ENCODE measurements at regions not wholly inside any gene's neighbourhood (a gene's known extent, or its start where the extent isn't known, plus 50 kb on each side); places are given as distances from the start of the nearest gene placed in this dataset.

GRCh38 chr2:156672556-156673332, 236.6 kb downstream of the GPD2 start:
- Histone ChIP-seq H3K36me3 (ENCODE audit: low read depth) (no peaks in the 10 kb centered on the region), H3K4me3 (no peak overlapping the region), H3K9me3 (peaks cover 5% of the 10 kb centered on the region), H3K4me1 (ENCODE audit: low read depth) (no peaks in the 10 kb centered on the region)
- ATAC-seq (peak; percentile 87), DNase-seq (no peak)
- TF ChIP-seq, protein P1, sequence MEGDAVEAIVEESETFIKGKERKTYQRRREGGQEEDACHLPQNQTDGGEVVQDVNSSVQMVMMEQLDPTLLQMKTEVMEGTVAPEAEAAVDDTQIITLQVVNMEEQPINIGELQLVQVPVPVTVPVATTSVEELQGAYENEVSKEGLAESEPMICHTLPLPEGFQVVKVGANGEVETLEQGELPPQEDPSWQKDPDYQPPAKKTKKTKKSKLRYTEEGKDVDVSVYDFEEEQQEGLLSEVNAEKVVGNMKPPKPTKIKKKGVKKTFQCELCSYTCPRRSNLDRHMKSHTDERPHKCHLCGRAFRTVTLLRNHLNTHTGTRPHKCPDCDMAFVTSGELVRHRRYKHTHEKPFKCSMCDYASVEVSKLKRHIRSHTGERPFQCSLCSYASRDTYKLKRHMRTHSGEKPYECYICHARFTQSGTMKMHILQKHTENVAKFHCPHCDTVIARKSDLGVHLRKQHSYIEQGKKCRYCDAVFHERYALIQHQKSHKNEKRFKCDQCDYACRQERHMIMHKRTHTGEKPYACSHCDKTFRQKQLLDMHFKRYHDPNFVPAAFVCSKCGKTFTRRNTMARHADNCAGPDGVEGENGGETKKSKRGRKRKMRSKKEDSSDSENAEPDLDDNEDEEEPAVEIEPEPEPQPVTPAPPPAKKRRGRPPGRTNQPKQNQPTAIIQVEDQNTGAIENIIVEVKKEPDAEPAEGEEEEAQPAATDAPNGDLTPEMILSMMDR (IDR thresholded peaks at IDR 0.05): no peak
- intact Hi-C loops (cut with DNase I, micrococcal nuclease): no loop called here

- TF ChIP-seq, protein P1 (IDR thresholded peaks at IDR 0.05): no peak
- H3K36me3 ChIP-seq (ENCODE audit: low read depth): no peaks in the 10 kb centered on the region
- H3K4me3 ChIP-seq: no peak overlapping the region
- peak in 1 of 3 donors; percentile 2 for DNase-seq
- intact Hi-C loops (cut with DNase I, micrococcal nuclease): no loop called here
- peaks cover under 1% of the 10 kb centered on the region for H3K9me3 ChIP-seq
- peak; percentile 78 for ATAC-seq
- H3K4me1 ChIP-seq (ENCODE audit: low read depth): no peaks in the 10 kb centered on the region
Observed at GRCh38 chr2:156673333-156673615, 237.1 kb downstream of the GPD2 start.

- DNase-seq (no peak), ATAC-seq (no peak)
- Histone ChIP-seq H3K9me3 (no peaks in the 10 kb centered on the region), H3K36me3 (ENCODE audit: low read depth) (no peaks in the 10 kb centered on the region), H3K4me3 (no peak overlapping the region), H3K4me1 (ENCODE audit: low read depth) (no peaks in the 10 kb centered on the region)
- intact Hi-C loops (cut with DNase I, micrococcal nuclease): no loop called here
- TF ChIP-seq, protein P1 (IDR thresholded peaks at IDR 0.05): no peak
Observed at GRCh38 chr2:156673981-156674380, 237.8 kb downstream of the GPD2 start.

DNA sequence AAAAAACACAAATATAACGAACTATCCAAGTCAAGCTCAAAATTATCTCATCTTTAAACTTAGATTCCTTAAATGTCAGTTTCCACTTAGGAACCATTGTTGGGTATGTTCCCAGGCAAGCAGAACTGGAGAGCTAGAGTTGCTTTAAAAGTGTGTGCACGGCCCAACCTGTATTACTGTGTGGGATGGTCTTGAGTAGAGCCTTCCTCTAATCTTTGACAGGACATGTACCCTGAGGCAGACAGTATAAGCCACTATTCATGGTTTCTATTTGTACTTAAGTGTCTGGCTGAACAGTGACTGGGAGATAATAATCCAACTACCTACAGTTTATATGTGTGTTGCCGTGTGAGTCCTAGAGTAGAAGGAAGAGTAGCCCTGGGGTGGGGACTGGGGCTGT, 239.7 kb downstream of the GPD2 start:
- DNase-seq (no peak), ATAC-seq (no peak)
- TF ChIP-seq, protein P1 (IDR thresholded peaks at IDR 0.05): no peak
- H3K9me3 ChIP-seq: no peaks in the 10 kb centered on the region
- no peak overlapping the region for H3K4me3 ChIP-seq
- H3K36me3 ChIP-seq (ENCODE audit: low read depth): no peaks in the 10 kb centered on the region
- intact Hi-C loops (cut with DNase I, micrococcal nuclease): no loop called here
- H3K4me1 ChIP-seq (ENCODE audit: low read depth): no peaks in the 10 kb centered on the region

- intact Hi-C loops (cut with DNase I, micrococcal nuclease): no loop called here
- no peak for DNase-seq
- H3K4me1 ChIP-seq (ENCODE audit: low read depth): no peaks in the 10 kb centered on the region
Observed at GRCh38 chr2:156679820-156680219, 243.6 kb downstream of the GPD2 start.

More at GRCh38 chr2:156679820-156680219, 243.6 kb downstream of the GPD2 start:
- TF ChIP-seq, protein P1 (IDR thresholded peaks at IDR 0.05): no peak
- Histone ChIP-seq H3K4me3 (no peak overlapping the region), H3K9me3 (no peaks in the 10 kb centered on the region), H3K36me3 (ENCODE audit: low read depth) (no peaks in the 10 kb centered on the region)
- ATAC-seq: no peak
